Kidney (tissue), 13 donors: ENCODE measurements at regions not wholly inside any gene's neighbourhood (a gene's known extent, or its start where the extent isn't known, plus 50 kb on each side); places are given as distances from the start of the nearest gene placed in this dataset.

Source experiments
- DNase-seq, 5 donors: peaks; one replicate each; pipeline ENCODE4 v3.0.0-alpha.2; 2013 to 2020
- FAIRE-seq: peaks from 2 replicates; lab custom pipeline; 2012; peaks lifted over from hg19 to GRCh38; lab: Jason Lieb, UNC
- H3K27ac ChIP-seq, 2 donors: one replicate each; pipeline ENCODE4 v1.7.0; 2013; ENCODE audit warnings: low read depth in 2 of 2, low read length in 2 of 2, inconsistent platforms in 1 of 2
- H3K27me3 ChIP-seq: one replicate; pipeline ENCODE4 v1.7.1; 2013; ENCODE audit warnings: low read length, inconsistent platforms; ENCODE audit not compliant: control insufficient read depth, insufficient read depth
- H3K36me3 ChIP-seq, 3 donors: one replicate each; pipeline versions ENCODE4 v1.7.0 to v1.7.1; 2013; ENCODE audit warnings: low read length in 3 of 3, control low read depth in 1 of 3, inconsistent platforms in 1 of 3; ENCODE audit not compliant: insufficient read depth in 3 of 3, control insufficient read depth in 2 of 3
- H3K4me1 ChIP-seq, 3 donors: one replicate each; pipeline versions ENCODE4 v1.7.0 to v1.7.1; 2013; ENCODE audit warnings: low read length in 3 of 3, inconsistent platforms in 1 of 3, low read depth in 1 of 3; ENCODE audit not compliant: control insufficient read depth in 2 of 3, insufficient read depth in 2 of 3
- H3K4me3 ChIP-seq, 3 donors: one replicate each; pipeline versions ENCODE4 v1.7.0 to v1.8.1; 2013; ENCODE audit warnings: low read length in 3 of 3, control low read depth in 1 of 3, inconsistent platforms in 1 of 3
- H3K9ac ChIP-seq, 3 donors: one replicate each; pipeline versions ENCODE4 v1.7.0 to v1.7.1; 2013; ENCODE audit warnings: low read length in 3 of 3, control low read depth in 1 of 3, inconsistent platforms in 1 of 3
- H3K9me3 ChIP-seq, 3 donors: one replicate each; pipeline versions ENCODE4 v1.7.0 to v1.7.1; 2013; ENCODE audit warnings: low read length in 3 of 3, control low read depth in 1 of 3, inconsistent platforms in 1 of 3; ENCODE audit not compliant: control insufficient read depth in 2 of 3, insufficient read depth in 1 of 3
- CTCF ChIP-seq: IDR thresholded peaks from 3 replicates; pipeline ENCODE4 v1.5.1; 2012; ENCODE audit warnings: mild to moderate bottlenecking, moderate library complexity, borderline replicate concordance; ENCODE audit not compliant: insufficient read depth; ENCODE audit errors: extremely low read depth
- intact Hi-C: fragments of 100-400 bp; cut with DNase I; formaldehyde crosslinking; loops from one replicate; pipeline ENCODE4 v1.11.1; 2022
- donor health status: control.
- donor health status: control.
- donor health status: control.
- donor health status: control.
- donor health status: control.
- donor health status: DM: yes; HTN: yes; CAD: no.
- donor health status: Normal renal cell carcinoma (clear cell type).

GRCh38 chr6:8789878-8790277, 354.5 kb upstream of the SLC35B3 start:
- intact Hi-C loops, result no loop called here
- H3K4me1 ChIP-seq, result no peaks in the 10 kb centered on the region
- FAIRE-seq, result no peak

GRCh38 chr6:8785223-8785622, 349.9 kb upstream of the SLC35B3 start:
- Histone ChIP-seq H3K9ac (no peak overlapping the region), H3K27me3 (no peaks in the 10 kb centered on the region), H3K36me3 (no peaks in the 10 kb centered on the region), H3K9me3 (no peaks in the 10 kb centered on the region), H3K4me3 (no peak overlapping the region), H3K4me1 (no peaks in the 10 kb centered on the region), H3K27ac (no peak overlapping the region)
- DNase-seq (no peak), FAIRE-seq (no peak)
- intact Hi-C loops, result no loop called here
- no peak for TF ChIP-seq CTCF

More at GRCh38 chr6:8789878-8790277, 354.5 kb upstream of the SLC35B3 start:
- Histone ChIP-seq H3K27ac (no peak overlapping the region), H3K4me3 (no peak overlapping the region), H3K27me3 (no peaks in the 10 kb centered on the region), H3K36me3 (no peaks in the 10 kb centered on the region), H3K9me3 (no peaks in the 10 kb centered on the region), H3K9ac (no peak overlapping the region)
- no peak for TF ChIP-seq CTCF
- DNase-seq, result no peak

GRCh38 chr6:8783191-8783590, 347.8 kb upstream of the SLC35B3 start:
- Histone ChIP-seq H3K9me3 (no peaks in the 10 kb centered on the region), H3K36me3 (no peaks in the 10 kb centered on the region), H3K27ac (no peak overlapping the region), H3K27me3 (no peaks in the 10 kb centered on the region), H3K4me1 (no peaks in the 10 kb centered on the region), H3K9ac (no peak overlapping the region), H3K4me3 (no peak overlapping the region)
- no peak for DNase-seq
- FAIRE-seq, result no peak
- intact Hi-C loops, result no loop called here
- no peak for TF ChIP-seq CTCF

GRCh38 chr6:8780653-8781052, 345.3 kb upstream of the SLC35B3 start:
- Histone ChIP-seq H3K27me3 (no peaks in the 10 kb centered on the region), H3K4me3 (no peak overlapping the region), H3K9ac (no peak overlapping the region), H3K4me1 (no peaks in the 10 kb centered on the region), H3K36me3 (no peaks in the 10 kb centered on the region), H3K27ac (no peak overlapping the region), H3K9me3 (no peaks in the 10 kb centered on the region)
- intact Hi-C loops, result no loop called here
- no peak for FAIRE-seq
- no peak for DNase-seq
- TF ChIP-seq CTCF, result no peak
